ENCODE measurements at regions not wholly inside any gene's neighbourhood (a gene's known extent, or its start where the extent isn't known, plus 50 kb on each side); places are given as distances from the start of the nearest gene placed in this dataset.

GRCh38 chr2:117703858-117704257 is 110.6 kb upstream of the DDX18 start:
- no peaks in the 10 kb centered on the region for H3K4me1 ChIP-seq (ENCODE audit: control insufficient read depth, extremely low read depth, insufficient read depth, low read length)
- H3K9me1 ChIP-seq (replicated peaks; ENCODE audit: control insufficient read depth, extremely low read depth, insufficient read depth, low read length), result no peaks in the 10 kb centered on the region
- no peak overlapping the region for H2AFZ ChIP-seq (ENCODE audit: low read depth, low read length)
- H3K27me3 ChIP-seq (ENCODE audit: control insufficient read depth in 2 of 2, insufficient read depth in 2 of 2, low read length in 2 of 2), result no peaks in the 10 kb centered on the region
- intact Hi-C loops (cut with micrococcal nuclease) (no loop called here), dilution Hi-C loops (cut with MboI; ENCODE audit: extremely low pct_ligation_motif_present, low sequenced_read_pairs) (no loop called here)
- no peaks in the 10 kb centered on the region for H4K20me1 ChIP-seq (replicated peaks; ENCODE audit: control insufficient read depth, extremely low read depth, insufficient read depth, low read length)
- no peak overlapping the region for H3K9ac ChIP-seq (replicated peaks; ENCODE audit: extremely low read depth, insufficient read depth, low read length)
- CTCF ChIA-PET, result no interaction called here
- no peak overlapping the region for H3K27ac ChIP-seq (ENCODE audit: insufficient read depth, low read depth, low read length)
- no peaks in the 10 kb centered on the region for H3K36me3 ChIP-seq (ENCODE audit: control insufficient read depth in 2 of 2, extremely low read depth in 1 of 2, insufficient read depth in 2 of 2, low read length in 2 of 2)
- DNase-seq (ENCODE audit: low read depth, low spot score), result no peak
- H3K79me2 ChIP-seq (ENCODE audit: control insufficient read depth, insufficient read depth, low read length), result no peaks in the 10 kb centered on the region
- TF ChIP-seq CTCF (IDR thresholded peaks at IDR 0.05; ENCODE audit: extremely low read depth in 1 of 2, insufficient read depth in 1 of 2, low read depth in 1 of 2, low read length in 2 of 2) (no peak), POLR2A (IDR thresholded peaks at IDR 0.05; ENCODE audit: low read depth, low read length) (no peak), JUN (IDR thresholded peaks at IDR 0.05; ENCODE audit: borderline replicate concordance, insufficient read depth, insufficient read length, low read depth) (no peak), POLR2AphosphoS5 (IDR thresholded peaks at IDR 0.05; ENCODE audit: insufficient read depth, low read depth, low read length) (no peak), FOS (IDR thresholded peaks at IDR 0.05; ENCODE audit: borderline replicate concordance, insufficient read depth, low read length) (no peak), EZH2 (IDR thresholded peaks at IDR 0.05; ENCODE audit: borderline replicate concordance, low read depth, low read length, severe bottlenecking) (no peak), GATA2 (IDR thresholded peaks at IDR 0.05; ENCODE audit: insufficient read depth, insufficient read length, low read depth, low read length) (no peak), MAX (IDR thresholded peaks at IDR 0.05; ENCODE audit: insufficient read depth, insufficient read length) (no peak), MYC (IDR thresholded peaks at IDR 0.05; ENCODE audit: low read depth, low read length) (no peak)
- FAIRE-seq, result no peak
- H3K4me2 ChIP-seq (ENCODE audit: insufficient read depth, low read length), result no peak overlapping the region
- no TSS peak for BruUV-seq (replicated peaks)
- H3K9me3 ChIP-seq (replicated peaks; ENCODE audit: control insufficient read depth, insufficient read depth, low read length), result peaks cover 3% of the 10 kb centered on the region
- no peak overlapping the region for H3K4me3 ChIP-seq (replicated peaks in 1 of 3; ENCODE audit: insufficient read depth in 1 of 3, low read depth in 1 of 3, low read length in 3 of 3)
- POLR2A ChIA-PET, result no interaction called here
